Astrocyte (in vitro differentiated cells and primary cell): ENCODE measurements at regions not wholly inside any gene's neighbourhood (a gene's known extent, or its start where the extent isn't known, plus 50 kb on each side); places are given as distances from the start of the nearest gene placed in this dataset.

Experiments used
- CTCF ChIP-seq: IDR thresholded peaks from 2 replicates; pipeline ENCODE4 v1.5.1; 2011; ENCODE audit warnings: low read depth, mild to moderate bottlenecking, inconsistent platforms, low read length, moderate library complexity; ENCODE audit not compliant: insufficient read depth
- EZH2 ChIP-seq: IDR thresholded peaks from 2 replicates; pipeline ENCODE4 v1.6.1; 2012; ENCODE audit warnings: mild to moderate bottlenecking, low read length, inconsistent platforms; ENCODE audit not compliant: insufficient read depth

- no peak for TF ChIP-seq EZH2
- no peak for TF ChIP-seq CTCF
Measured at GRCh38 chr2:241951920-241952319, 82.4 kb downstream of the RTP5 start.
